ENCODE measurements at regions not wholly inside any gene's neighbourhood (a gene's known extent, or its start where the extent isn't known, plus 50 kb on each side); places are given as distances from the start of the nearest gene placed in this dataset.

GRCh38 chr13:107289540-107289939, 721.6 kb upstream of the ARGLU1 start:
- Histone ChIP-seq H3K4me2 (no peak overlapping the region), H3K36me3 (ENCODE audit: low read depth) (no peaks in the 10 kb centered on the region)
- CTCF ChIA-PET, result no interaction called here

GRCh38 chr13:107284173-107284572, 716.2 kb upstream of the ARGLU1 start:
- Histone ChIP-seq H3F3A (ENCODE audit: insufficient read depth, low read depth) (no peaks in the 10 kb centered on the region), H2AFZ (no peak overlapping the region)
- intact Hi-C loops (cut with micrococcal nuclease; ENCODE audit: unreplicated experiment), result no loop called here

More at GRCh38 chr13:107289540-107289939, 721.6 kb upstream of the ARGLU1 start:
- DNase-seq, result no peak
- TF ChIP-seq EZH2 (IDR thresholded peaks at IDR 0.05; ENCODE audit: low read depth) (no peak), CTCF (conservative IDR thresholded peaks at IDR 0.05) (no peak)
- no peaks in the 10 kb centered on the region for H3K27me3 ChIP-seq (ENCODE audit: insufficient read depth, low read depth)
- no peaks in the 10 kb centered on the region for H3K9me2 ChIP-seq (ENCODE audit: insufficient read depth)
- intact Hi-C loops (cut with micrococcal nuclease; ENCODE audit: unreplicated experiment), result no loop called here
- H3K79me2 ChIP-seq (ENCODE audit: low read depth), result no peaks in the 10 kb centered on the region
- H3K4me3 ChIP-seq, result no peak overlapping the region
- no peak overlapping the region for H2AFZ ChIP-seq
- no TSS peak for BruUV-seq (replicated peaks)
- H3K9me3 ChIP-seq (ENCODE audit: insufficient read depth, low read depth), result no peaks in the 10 kb centered on the region
- peaks cover 4% of the 10 kb centered on the region for H3K4me1 ChIP-seq (replicated peaks; ENCODE audit: insufficient read depth)
- POLR2A ChIA-PET (ENCODE audit: unreplicated experiment), result interaction anchor here (0.6 kb wide), 1 partner anchor 1865 kb away, joined by 6 read pairs; no protein-coding TSS in a partner anchor
- H4K20me1 ChIP-seq (ENCODE audit: insufficient read depth), result no peaks in the 10 kb centered on the region
- no peak overlapping the region for H3K27ac ChIP-seq
- H3F3A ChIP-seq (ENCODE audit: insufficient read depth, low read depth), result no peaks in the 10 kb centered on the region

GRCh38 chr13:107277911-107278310, 710.0 kb upstream of the ARGLU1 start:
- H3F3A ChIP-seq (ENCODE audit: insufficient read depth, low read depth), result no peaks in the 10 kb centered on the region
- H4K20me1 ChIP-seq (ENCODE audit: insufficient read depth), result no peaks in the 10 kb centered on the region
- H3K27ac ChIP-seq, result no peak overlapping the region
- intact Hi-C loops (cut with micrococcal nuclease; ENCODE audit: unreplicated experiment), result no loop called here
- H3K9me3 ChIP-seq (ENCODE audit: insufficient read depth, low read depth), result no peaks in the 10 kb centered on the region
- no peak for DNase-seq
- BruUV-seq (replicated peaks), result no TSS peak
- no peaks in the 10 kb centered on the region for H3K4me1 ChIP-seq (replicated peaks; ENCODE audit: insufficient read depth)
- H3K36me3 ChIP-seq (ENCODE audit: low read depth), result no peaks in the 10 kb centered on the region
- H3K9me2 ChIP-seq (ENCODE audit: insufficient read depth), result no peaks in the 10 kb centered on the region
- TF ChIP-seq CTCF (conservative IDR thresholded peaks at IDR 0.05) (no peak), EZH2 (IDR thresholded peaks at IDR 0.05; ENCODE audit: low read depth) (no peak)
- H3K79me2 ChIP-seq (ENCODE audit: low read depth), result no peaks in the 10 kb centered on the region
- no peaks in the 10 kb centered on the region for H3K27me3 ChIP-seq (ENCODE audit: insufficient read depth, low read depth)
- ChIA-PET POLR2A (ENCODE audit: unreplicated experiment) (no interaction called here), CTCF (no interaction called here)
- H3K4me3 ChIP-seq, result no peak overlapping the region
- no peak overlapping the region for H2AFZ ChIP-seq
- no peak overlapping the region for H3K4me2 ChIP-seq

More at GRCh38 chr13:107284173-107284572, 716.2 kb upstream of the ARGLU1 start:
- H3K27me3 ChIP-seq (ENCODE audit: insufficient read depth, low read depth), result no peaks in the 10 kb centered on the region
- no peak for TF ChIP-seq EZH2 (IDR thresholded peaks at IDR 0.05; ENCODE audit: low read depth)
- no peak for TF ChIP-seq CTCF (conservative IDR thresholded peaks at IDR 0.05)
- peak overlapping the region; percentile 23; the same call in 1 of the 2 replicates for H3K27ac ChIP-seq
- no peaks in the 10 kb centered on the region for H4K20me1 ChIP-seq (ENCODE audit: insufficient read depth)
- CTCF ChIA-PET, result no interaction called here
- H3K9me2 ChIP-seq (ENCODE audit: insufficient read depth), result no peaks in the 10 kb centered on the region
- POLR2A ChIA-PET (ENCODE audit: unreplicated experiment), result no interaction called here
- peaks cover 12% of the 10 kb centered on the region for H3K4me1 ChIP-seq (replicated peaks; ENCODE audit: insufficient read depth)
- H3K4me2 ChIP-seq, result peak overlapping the region; percentile 32
- no peaks in the 10 kb centered on the region for H3K36me3 ChIP-seq (ENCODE audit: low read depth)
- H3K4me3 ChIP-seq, result no peak overlapping the region
- DNase-seq, result peak in 1 of 2 experiments; percentile 65
- BruUV-seq (replicated peaks), result no TSS peak
- H3K79me2 ChIP-seq (ENCODE audit: low read depth), result no peaks in the 10 kb centered on the region
- no peaks in the 10 kb centered on the region for H3K9me3 ChIP-seq (ENCODE audit: insufficient read depth, low read depth)
